GM12878 (cell line): ENCODE measurements at regions not wholly inside any gene's neighbourhood (a gene's known extent, or its start where the extent isn't known, plus 50 kb on each side); places are given as distances from the start of the nearest gene placed in this dataset.

Experiments used
- ATAC-seq: fragments of 200-7000 bp; cut with Tn5 transposase; 3 replicates; pipeline ENCODE4 v1.9.1; 2020; ENCODE audit warnings: mild to moderate bottlenecking, moderate library complexity
- BruUV-seq: library from RNA; stranded (reverse); fragments of 400-500 nt; replicated peaks from 2 replicates; lab custom pipeline; 2021; lab: Mats Ljungman, UMichigan
- CTCF ChIA-PET: fragments of 300-600 bp; sonication (Branson Sonifier 250); formaldehyde crosslinking; extraction: SDS; loops from one replicate; lab custom pipeline; 2021; ENCODE audit warnings: inconsistent platforms; lab: Yijun Ruan, JAX
- POLR2A ChIA-PET: fragments of 350-600 bp; formaldehyde crosslinking; extraction: SDS; loops from one replicate; lab custom pipeline; 2021; ENCODE audit warnings: inconsistent platforms; lab: Charles Lee
- RAD21 ChIA-PET: fragments of 300-600 bp; sonication (Branson Sonifier 250); formaldehyde crosslinking; loops from one replicate; lab custom pipeline; 2023; ENCODE audit warnings: antibody characterized with exemption; ENCODE audit not compliant: unreplicated experiment; lab: Charles Lee
- SMC1A ChIA-PET: fragments of 300-600 bp; sonication (Branson Sonifier 250); formaldehyde crosslinking; loops from one replicate; lab custom pipeline; 2023; ENCODE audit not compliant: unreplicated experiment, uncharacterized antibody; lab: Charles Lee
- DNase-seq: peaks from one replicate; pipeline ENCODE4 v3.0.0-alpha.2; 2011; ENCODE audit warnings: low read depth, low spot score
- FAIRE-seq: peaks from 3 replicates; lab custom pipeline; 2011; peaks lifted over from hg19 to GRCh38; lab: Jason Lieb, UNC
- H2AFZ ChIP-seq: 2 replicates; pipeline ENCODE4 v1.6.0; 2011; ENCODE audit warnings: low read depth, low read length, control low read depth; ENCODE audit not compliant: control insufficient read depth
- H3K27ac ChIP-seq: 2 replicates; pipeline ENCODE4 v1.5.1; 2011; ENCODE audit warnings: control low read depth; ENCODE audit not compliant: control insufficient read depth, insufficient read depth
- H3K27me3 ChIP-seq, 2 experiments: replicated peaks in 1 of 2; 2 replicates each; pipeline versions ENCODE4 v1.6.0 to v1.6.1; 2011; ENCODE audit warnings: low read length in 1 of 2; ENCODE audit not compliant: control insufficient read depth in 2 of 2, insufficient read depth in 2 of 2
- H3K36me3 ChIP-seq, 2 experiments: 2 replicates each; pipeline ENCODE4 v1.5.1; 2011; ENCODE audit warnings: low read length in 1 of 2; ENCODE audit not compliant: control insufficient read depth in 2 of 2, insufficient read depth in 2 of 2
- H3K4me1 ChIP-seq: 2 replicates; pipeline ENCODE4 v1.6.1; 2011; ENCODE audit warnings: mild to moderate bottlenecking, low read length, moderate library complexity, mixed read lengths; ENCODE audit not compliant: control insufficient read depth, insufficient read depth
- H3K4me2 ChIP-seq: 2 replicates; pipeline ENCODE4 v1.6.0; 2011; ENCODE audit warnings: control low read depth; ENCODE audit not compliant: control insufficient read depth, insufficient read depth
- H3K4me3 ChIP-seq: fragments of 200-600 bp; sonication (generic); 2 replicates; pipeline ENCODE4 v1.5.1; 2016
- H3K79me2 ChIP-seq: 2 replicates; pipeline ENCODE4 v1.6.0; 2011; ENCODE audit warnings: low read length; ENCODE audit not compliant: control insufficient read depth, insufficient read depth
- H3K9ac ChIP-seq: 2 replicates; pipeline ENCODE4 v1.8.0; 2011; ENCODE audit warnings: low read length, control low read depth, mixed read lengths; ENCODE audit not compliant: control insufficient read depth, insufficient read depth
- H3K9me3 ChIP-seq: replicated peaks from 3 replicates; pipeline ENCODE4 v1.5.1; 2011; ENCODE audit warnings: mild to moderate bottlenecking, low read length; ENCODE audit not compliant: control insufficient read depth, insufficient read depth
- H4K20me1 ChIP-seq: 2 replicates; pipeline ENCODE4 v1.6.0; 2011; ENCODE audit not compliant: control insufficient read depth, insufficient read depth
- ATF7 ChIP-seq: fragments of 450-650 bp; IDR thresholded peaks from 2 replicates; pipeline ENCODE4 v1.6.1; 2016; ENCODE audit warnings: low read depth, mild to moderate bottlenecking
- BRCA1 ChIP-seq: IDR thresholded peaks from 2 replicates; pipeline ENCODE4 v1.6.1; 2011; ENCODE audit warnings: low read depth, low read length, improper control_type of control experiment
- CBX5 ChIP-seq: sonication (generic); IDR thresholded peaks from 2 replicates; pipeline ENCODE4 v1.6.1; 2016; ENCODE audit warnings: low read depth, moderate library complexity, mild to moderate bottlenecking, inconsistent platforms
- FOXK2 ChIP-seq: fragments of 450-650 bp; IDR thresholded peaks from 2 replicates; pipeline ENCODE4 v1.6.1; 2017; ENCODE audit warnings: mild to moderate bottlenecking, moderate library complexity
- KDM1A ChIP-seq: fragments of 200-600 bp; sonication (generic); IDR thresholded peaks from 2 replicates; pipeline ENCODE4 v1.6.1; 2016; ENCODE audit warnings: borderline replicate concordance
- MTA3 ChIP-seq: IDR thresholded peaks from 2 replicates; pipeline ENCODE4 v1.6.1; 2012; ENCODE audit warnings: low read length, inconsistent platforms, borderline replicate concordance
- NFXL1 ChIP-seq: fragments of 450-650 bp; IDR thresholded peaks from 2 replicates; pipeline ENCODE4 v1.6.1; 2017; ENCODE audit warnings: antibody characterized with exemption, mild to moderate bottlenecking, borderline replicate concordance
- NFYB ChIP-seq: IDR thresholded peaks from 2 replicates; pipeline ENCODE4 v1.6.1; 2011; ENCODE audit warnings: low read depth, mild to moderate bottlenecking, low read length, improper control_type of control experiment, moderate library complexity; ENCODE audit not compliant: insufficient read depth
- NKRF ChIP-seq: fragments of 450-650 bp; conservative IDR thresholded peaks from 2 replicates; pipeline ENCODE4 v1.6.1; 2017; ENCODE audit warnings: mild to moderate bottlenecking, moderate library complexity
- RB1 ChIP-seq: fragments of 450-650 bp; formaldehyde crosslinking; IDR thresholded peaks from 2 replicates; pipeline ENCODE4 v1.6.1; 2017; ENCODE audit warnings: mild to moderate bottlenecking, borderline replicate concordance
- SP1 ChIP-seq: IDR thresholded peaks from one replicate; pipeline ENCODE4 v1.6.1; 2011; ENCODE audit warnings: low read depth, low read length
- SRF ChIP-seq, 2 experiments: IDR thresholded peaks; 2 replicates each; pipeline ENCODE4 v1.6.1; 2011; ENCODE audit warnings: low read depth in 2 of 2, low read length in 2 of 2, mild to moderate bottlenecking in 1 of 2, moderate library complexity in 1 of 2
- WGBS: methylation state at CpG from one replicate; pipeline ENCODE4 v1.1.6; 2016; ENCODE audit warnings: low lambda C conversion rate; ENCODE audit not compliant: insufficient replicate concordance, insufficient coverage; ENCODE audit errors: missing lambda C conversion rate; 5-methylcytosine and 5-hydroxymethylcytosine counted together
- in situ Hi-C: fragments of 300-500 bp; cut with MboI; formaldehyde crosslinking; loops from 9 replicates; pipeline ENCODE4 v1.14.3; 2018; ENCODE audit warnings: mixed read lengths
- intact Hi-C: fragments of 100-400 bp; cut with micrococcal nuclease; formaldehyde crosslinking; loops from one replicate; pipeline ENCODE4 v1.14.2; 2022; ENCODE audit not compliant: unreplicated experiment

GRCh38 chr6:148242180-148242579 lies 100.5 kb upstream of the SASH1 start (continued):
- TF ChIP-seq NKRF = no peak
- no peak for TF ChIP-seq CBX5
- TF ChIP-seq BRCA1 = no peak
- no peak for TF ChIP-seq NFYB
- no peak for TF ChIP-seq SRF (IDR thresholded peaks at IDR 0.05; ENCODE audit: low read depth in 2 of 2, low read length in 2 of 2)
- no peak for TF ChIP-seq ATF7

GRCh38 chr6:148244217-148244935 lies 98.3 kb upstream of the SASH1 start:
- intact Hi-C loops = no loop called here
- FAIRE-seq = no peak
- POLR2A ChIA-PET = no interaction called here

More at GRCh38 chr6:148244217-148244935, 98.3 kb upstream of the SASH1 start:
- Histone ChIP-seq H3K9ac (no peak overlapping the region), H3K36me3 (no peaks in the 10 kb centered on the region), H3K27ac (no peak overlapping the region), H2AFZ (no peak overlapping the region), H3K4me2 (no peak overlapping the region), H3K4me1 (no peaks in the 10 kb centered on the region), H3K4me3 (no peak overlapping the region), H3K9me3 (no peaks in the 10 kb centered on the region), H3K79me2 (no peaks in the 10 kb centered on the region), H4K20me1 (no peaks in the 10 kb centered on the region), H3K27me3 (no peaks in the 10 kb centered on the region; a peak in 1 of 4 replicates)
- in situ Hi-C loops = no loop called here
- WGBS = 16% methylated on average over 10 of the region's 10 CpGs
- no peak for DNase-seq
- SMC1A ChIA-PET = no interaction called here
- no peak for ATAC-seq
- CTCF ChIA-PET = interaction anchor here (0.6 kb wide), 1 partner anchor 1290 kb away, joined by 4 read pairs; no protein-coding TSS in a partner anchor
- TF ChIP-seq RB1 (no peak), NFXL1 (no peak), MTA3 (no peak), FOXK2 (no peak), SP1 (no peak), KDM1A (no peak)
- RAD21 ChIA-PET = no interaction called here
- BruUV-seq = no TSS peak
